Left lung (tissue), 4 donors: ENCODE measurements at regions not wholly inside any gene's neighbourhood (a gene's known extent, or its start where the extent isn't known, plus 50 kb on each side); places are given as distances from the start of the nearest gene placed in this dataset.

Experiments used
- ATAC-seq: fragments of 200-7000 bp; cut with Tn5 transposase; one replicate; pipeline ENCODE4 v1.9.1; 2020; ENCODE audit warnings: moderate library complexity
- DNase-seq, 4 donors: peaks; one replicate each; pipeline ENCODE4 v3.0.0-alpha.2; 2013 to 2020
- H3K27ac ChIP-seq, 2 donors: fragments of 200-600 bp; sonication (generic) in 1 of 2; one replicate each; pipeline versions ENCODE4 v1.5.0 to v1.8.0; 2020 to 2021
- H3K27me3 ChIP-seq, 2 donors: fragments of 200-600 bp; sonication (generic) in 1 of 2; one replicate each; pipeline versions ENCODE4 v1.5.0 to v1.8.0; 2020 to 2021
- H3K36me3 ChIP-seq, 2 donors: fragments of 200-600 bp; sonication (generic) in 1 of 2; one replicate each; pipeline versions ENCODE4 v1.5.0 to v1.8.0; 2020 to 2021
- H3K4me1 ChIP-seq, 2 donors: fragments of 200-600 bp; one replicate each; pipeline ENCODE4 v1.8.0; 2021
- H3K4me3 ChIP-seq, 2 donors: fragments of 200-600 bp; sonication (generic) in 1 of 2; one replicate each; pipeline versions ENCODE4 v1.5.0 to v1.8.0; 2020 to 2021; ENCODE audit warnings: mild to moderate bottlenecking in 1 of 2
- H3K9me3 ChIP-seq, 2 donors: fragments of 200-600 bp; sonication (generic) in 1 of 2; one replicate each; pipeline versions ENCODE4 v1.5.0 to v1.8.0; 2020 to 2021
- intact Hi-C, 2 donors: fragments of 100-400 bp; cut with DNase I; formaldehyde crosslinking; loops; one replicate each; pipeline versions ENCODE4 v1.11.2 to v1.14.2; 2022
- TF ChIP-seq, protein P1 (sequence below), 2 donors: fragments of 200-600 bp; sonication (generic) in 1 of 2; IDR thresholded peaks; one replicate each; pipeline versions ENCODE4 v1.5.0 to v1.8.0; 2021; ENCODE audit warnings: antibody characterized with exemption in 2 of 2
- donor health status: DM: no; HTN: yes; CAD: no.
- donor health status: DM: no; HTN: no; CAD: no.

DNA sequence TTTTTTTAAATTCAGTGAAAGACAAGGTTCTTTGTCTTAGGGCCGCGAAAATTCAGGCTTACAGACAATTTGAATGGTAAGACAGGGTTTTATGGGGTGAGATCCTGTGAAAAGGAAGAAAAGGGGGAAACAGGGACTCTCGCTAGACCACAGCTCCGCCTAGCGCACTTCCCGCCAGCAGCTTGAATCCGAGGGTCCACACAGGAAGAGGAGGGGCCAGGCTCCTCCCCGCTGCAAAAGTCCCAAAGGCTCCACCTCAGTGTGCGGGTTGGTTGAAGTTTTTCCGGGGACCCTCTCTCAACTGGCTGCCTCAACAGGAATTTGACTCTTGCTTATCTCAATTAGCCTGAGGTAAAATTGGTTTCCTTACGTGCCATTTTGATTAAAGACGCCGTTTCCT lies 950.9 kb upstream of the CNTN5 start:
- H3K27ac ChIP-seq, result no peak overlapping the region
- no peak for ATAC-seq
- H3K4me1 ChIP-seq, result no peaks in the 10 kb centered on the region
- TF ChIP-seq, protein P1, sequence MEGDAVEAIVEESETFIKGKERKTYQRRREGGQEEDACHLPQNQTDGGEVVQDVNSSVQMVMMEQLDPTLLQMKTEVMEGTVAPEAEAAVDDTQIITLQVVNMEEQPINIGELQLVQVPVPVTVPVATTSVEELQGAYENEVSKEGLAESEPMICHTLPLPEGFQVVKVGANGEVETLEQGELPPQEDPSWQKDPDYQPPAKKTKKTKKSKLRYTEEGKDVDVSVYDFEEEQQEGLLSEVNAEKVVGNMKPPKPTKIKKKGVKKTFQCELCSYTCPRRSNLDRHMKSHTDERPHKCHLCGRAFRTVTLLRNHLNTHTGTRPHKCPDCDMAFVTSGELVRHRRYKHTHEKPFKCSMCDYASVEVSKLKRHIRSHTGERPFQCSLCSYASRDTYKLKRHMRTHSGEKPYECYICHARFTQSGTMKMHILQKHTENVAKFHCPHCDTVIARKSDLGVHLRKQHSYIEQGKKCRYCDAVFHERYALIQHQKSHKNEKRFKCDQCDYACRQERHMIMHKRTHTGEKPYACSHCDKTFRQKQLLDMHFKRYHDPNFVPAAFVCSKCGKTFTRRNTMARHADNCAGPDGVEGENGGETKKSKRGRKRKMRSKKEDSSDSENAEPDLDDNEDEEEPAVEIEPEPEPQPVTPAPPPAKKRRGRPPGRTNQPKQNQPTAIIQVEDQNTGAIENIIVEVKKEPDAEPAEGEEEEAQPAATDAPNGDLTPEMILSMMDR (IDR thresholded peaks at IDR 0.05), result no peak
- no peak overlapping the region for H3K4me3 ChIP-seq
- peaks cover 0 to 5% of the 10 kb centered on the region in 2 donors for H3K9me3 ChIP-seq
- intact Hi-C loops, result no loop called here
- no peak for DNase-seq
- H3K27me3 ChIP-seq, result no peaks in the 10 kb centered on the region
- no peaks in the 10 kb centered on the region for H3K36me3 ChIP-seq

DNA sequence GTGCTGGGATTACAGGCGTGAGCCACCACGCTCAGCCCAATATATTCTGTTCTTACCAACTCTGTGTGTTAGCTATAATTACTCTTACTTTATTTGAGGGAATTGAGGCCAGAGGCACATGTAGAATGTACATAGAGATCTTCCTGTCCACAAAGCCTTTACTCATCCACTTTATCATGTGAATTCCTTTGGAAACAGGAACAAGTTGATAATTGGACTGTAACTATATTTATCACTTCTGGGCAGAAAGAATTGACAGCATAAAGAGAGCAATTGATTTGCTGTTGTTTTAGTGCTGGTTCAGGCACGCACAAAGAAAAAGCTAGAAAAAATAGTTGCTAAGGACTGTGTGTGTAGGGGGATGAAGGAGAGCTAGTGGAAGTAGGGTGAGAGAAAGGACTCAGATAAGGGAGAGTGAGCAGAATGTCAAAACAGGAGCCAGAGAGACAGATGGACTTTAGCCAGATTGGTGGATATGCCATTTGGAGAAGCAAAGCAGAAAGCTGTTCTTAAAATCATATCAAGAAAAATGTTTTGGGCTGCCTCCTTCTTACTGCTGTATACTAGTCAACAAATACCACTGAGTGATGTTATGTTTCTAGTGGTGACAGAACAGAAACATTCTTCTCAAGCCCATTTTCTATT lies 929.8 kb upstream of the CNTN5 start:
- no peak for ATAC-seq
- Histone ChIP-seq H3K4me1 (no peaks in the 10 kb centered on the region), H3K9me3 (peaks cover 0 to 3% of the 10 kb centered on the region in 2 donors), H3K4me3 (no peak overlapping the region), H3K36me3 (no peaks in the 10 kb centered on the region), H3K27ac (no peak overlapping the region), H3K27me3 (no peaks in the 10 kb centered on the region)
- no peak for DNase-seq
- intact Hi-C loops, result no loop called here
- TF ChIP-seq, protein P1 (IDR thresholded peaks at IDR 0.05), result no peak

DNA sequence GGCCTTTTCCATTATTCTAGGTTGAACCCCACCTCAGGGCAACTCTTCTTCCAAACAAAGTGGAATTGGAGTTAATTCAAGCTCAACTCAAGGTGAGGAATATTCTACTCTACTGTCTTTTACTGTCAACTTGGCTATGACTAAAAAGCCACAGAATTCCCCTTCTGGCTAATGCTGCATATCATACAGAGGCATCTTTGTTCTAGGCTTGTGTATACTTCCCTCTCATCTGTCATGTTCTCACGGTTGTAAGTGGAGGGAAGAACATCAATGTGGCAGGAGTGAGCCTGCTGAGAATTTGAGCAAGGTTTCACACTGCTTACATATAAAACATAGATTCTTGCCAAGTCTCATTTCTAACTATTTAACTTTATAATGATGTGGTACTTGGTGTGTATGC lies 921.4 kb upstream of the CNTN5 start:
- no peaks in the 10 kb centered on the region for H3K27me3 ChIP-seq
- no peak overlapping the region for H3K4me3 ChIP-seq
- no peaks in the 10 kb centered on the region for H3K9me3 ChIP-seq
- intact Hi-C loops, result no loop called here
- DNase-seq, result no peak
- no peaks in the 10 kb centered on the region for H3K4me1 ChIP-seq
- H3K27ac ChIP-seq, result no peak overlapping the region
- H3K36me3 ChIP-seq, result no peaks in the 10 kb centered on the region
- TF ChIP-seq, protein P1 (IDR thresholded peaks at IDR 0.05), result no peak
- no peak for ATAC-seq

DNA sequence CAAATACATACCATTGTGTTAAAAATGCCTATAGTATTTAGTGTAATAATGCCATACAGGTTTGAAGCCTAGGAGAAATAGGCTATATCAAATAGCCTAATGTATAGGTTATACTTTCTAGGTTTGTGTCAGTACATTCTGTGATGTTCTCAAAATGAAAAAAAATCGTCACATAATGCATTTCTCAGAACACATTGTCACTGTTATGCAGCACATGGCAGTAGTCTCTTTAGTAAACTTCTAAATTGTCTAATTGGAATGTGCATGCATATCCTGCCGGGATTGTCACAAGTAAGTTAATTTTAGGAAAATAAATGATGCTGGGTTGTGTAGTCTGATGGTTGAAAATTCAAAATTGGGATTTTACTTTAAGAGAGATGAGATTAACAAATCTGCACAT lies 920.1 kb upstream of the CNTN5 start:
- intact Hi-C loops, result no loop called here
- no peaks in the 10 kb centered on the region for H3K36me3 ChIP-seq
- TF ChIP-seq, protein P1 (IDR thresholded peaks at IDR 0.05), result no peak
- H3K27me3 ChIP-seq, result no peaks in the 10 kb centered on the region
- H3K9me3 ChIP-seq, result no peaks in the 10 kb centered on the region
- no peak overlapping the region for H3K4me3 ChIP-seq
- ATAC-seq, result no peak
- no peak overlapping the region for H3K27ac ChIP-seq
- DNase-seq, result no peak
- H3K4me1 ChIP-seq, result no peaks in the 10 kb centered on the region

DNA sequence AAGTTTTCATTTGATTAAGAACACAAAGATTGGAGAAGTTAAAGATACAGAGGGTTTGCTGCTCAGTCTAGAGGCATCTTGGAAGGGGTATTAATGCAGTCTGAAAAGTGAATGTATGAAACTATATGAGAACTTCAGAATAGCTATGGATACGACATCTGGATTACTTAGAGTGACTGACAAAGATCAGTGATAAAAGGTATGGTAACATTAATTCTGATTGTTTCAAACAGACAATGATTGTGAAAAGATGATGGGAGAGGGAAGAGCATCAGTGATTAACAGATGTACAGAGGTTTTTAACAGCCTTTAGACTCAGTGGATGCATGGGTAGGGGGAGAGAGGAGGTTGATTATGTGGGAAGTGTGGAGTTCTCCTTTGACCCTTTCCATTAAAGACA lies 919.4 kb upstream of the CNTN5 start:
- intact Hi-C loops, result no loop called here
- ATAC-seq (no peak), DNase-seq (no peak)
- H3K36me3 ChIP-seq, result no peaks in the 10 kb centered on the region
- no peaks in the 10 kb centered on the region for H3K27me3 ChIP-seq
- TF ChIP-seq, protein P1 (IDR thresholded peaks at IDR 0.05), result no peak
- H3K27ac ChIP-seq, result no peak overlapping the region
- no peaks in the 10 kb centered on the region for H3K4me1 ChIP-seq
- no peak overlapping the region for H3K4me3 ChIP-seq
- H3K9me3 ChIP-seq, result no peaks in the 10 kb centered on the region
